ENCODE measurements at regions not wholly inside any gene's neighbourhood (a gene's known extent, or its start where the extent isn't known, plus 50 kb on each side); places are given as distances from the start of the nearest gene placed in this dataset.

- POLR2A ChIA-PET, result no interaction called here
- TF ChIP-seq ZNF324 (tag by site-specific recombination; IDR thresholded peaks at IDR 0.05), result no peak
- TF ChIP-seq SALL2 (tag by site-specific recombination; IDR thresholded peaks at IDR 0.05; ENCODE audit: borderline replicate concordance), result no peak
- no peak for TF ChIP-seq ZBTB21 (tag by site-specific recombination; IDR thresholded peaks at IDR 0.05)
- no peak for TF ChIP-seq ZNF792 (tag by site-specific recombination; IDR thresholded peaks at IDR 0.05)
- TF ChIP-seq RBAK (tag by site-specific recombination; IDR thresholded peaks at IDR 0.05), result no peak
- no peak for TF ChIP-seq ZNF24 (tag by site-specific recombination; IDR thresholded peaks at IDR 0.05)
- TF ChIP-seq ZFP3 (tag by site-specific recombination; IDR thresholded peaks at IDR 0.05; ENCODE audit: low read depth), result no peak
- no peak for TF ChIP-seq ZNF133 (tag by site-specific recombination; IDR thresholded peaks at IDR 0.05)
- H3K4me1 ChIP-seq (ENCODE audit: control insufficient read depth, insufficient read depth, low read length), result no peaks in the 10 kb centered on the region
- no peak overlapping the region for H3K27ac ChIP-seq (ENCODE audit: extremely low read depth, low read depth, low read length)
- no peaks in the 10 kb centered on the region for H3K36me3 ChIP-seq (ENCODE audit: control insufficient read depth in 2 of 2, insufficient read depth in 1 of 2, low read length in 2 of 2)
- H3K9me3 ChIP-seq (ENCODE audit: control insufficient read depth, insufficient read depth, low read depth, low read length), result no peaks in the 10 kb centered on the region
- CTCF ChIA-PET, result interaction anchor here (0.8 kb wide), 1 partner anchor 11 kb away, joined by 3 read pairs; no protein-coding TSS in a partner anchor
- H3K4me3 ChIP-seq (ENCODE audit: low read depth, low read length), result no peak overlapping the region
Measured at GRCh38 chr11:35879361-35879760, 64.5 kb upstream of the LDLRAD3 start.

- ChIA-PET CTCF (interaction anchor here (0.6 to 1.3 kb wide), 4 partner anchors 22 to 416 kb away, joined by 3 to 4 read pairs (median 4); no protein-coding TSS in a partner anchor), POLR2A (no interaction called here)
- no peaks in the 10 kb centered on the region for H3K9me3 ChIP-seq (ENCODE audit: control insufficient read depth, insufficient read depth, low read depth, low read length)
- H3K27ac ChIP-seq (ENCODE audit: extremely low read depth, low read depth, low read length), result no peak overlapping the region
- no peaks in the 10 kb centered on the region for H3K4me1 ChIP-seq (ENCODE audit: control insufficient read depth, insufficient read depth, low read length)
- no peak for TF ChIP-seq ZNF175 (tag by site-specific recombination; IDR thresholded peaks at IDR 0.05)
- no peak for TF ChIP-seq ZNF274 (IDR thresholded peaks at IDR 0.05; ENCODE audit: low read length)
- no peak for TF ChIP-seq ZNF274 (tag by site-specific recombination; IDR thresholded peaks at IDR 0.05; ENCODE audit: borderline replicate concordance)
- no peak for TF ChIP-seq ZNF785 (tag by site-specific recombination; IDR thresholded peaks at IDR 0.05)
- TF ChIP-seq ZNF23 (tag by site-specific recombination; IDR thresholded peaks at IDR 0.05; ENCODE audit: borderline replicate concordance), result no peak
- TF ChIP-seq ZNF266 (tag by site-specific recombination; IDR thresholded peaks at IDR 0.05; ENCODE audit: low read depth), result no peak
- no peak for TF ChIP-seq SETDB1 (IDR thresholded peaks at IDR 0.05; ENCODE audit: insufficient read length, low read length)
- no peak for TF ChIP-seq TSHZ1 (tag by site-specific recombination; IDR thresholded peaks at IDR 0.05; ENCODE audit: borderline replicate concordance)
- TF ChIP-seq REST (tag by site-specific recombination; IDR thresholded peaks at IDR 0.05), result no peak
- no peak for TF ChIP-seq ZSCAN16 (tag by site-specific recombination; IDR thresholded peaks at IDR 0.05)
- TF ChIP-seq ZNF221 (tag by site-specific recombination; IDR thresholded peaks at IDR 0.05; ENCODE audit: borderline replicate concordance), result no peak
- TF ChIP-seq ZNF48 (tag by site-specific recombination; IDR thresholded peaks at IDR 0.05), result no peak
- no peak for TF ChIP-seq ZBTB8A (tag by site-specific recombination; IDR thresholded peaks at IDR 0.05)
- TF ChIP-seq ZNF837 (tag by site-specific recombination; IDR thresholded peaks at IDR 0.05), result no peak
- no peak for TF ChIP-seq ZNF639 (tag by site-specific recombination; IDR thresholded peaks at IDR 0.05)
- H3K36me3 ChIP-seq (ENCODE audit: control insufficient read depth in 2 of 2, insufficient read depth in 1 of 2, low read length in 2 of 2), result no peaks in the 10 kb centered on the region
- H3K4me3 ChIP-seq (ENCODE audit: low read depth, low read length), result no peak overlapping the region
Measured at GRCh38 chr11:35886759-35887158, 57.1 kb upstream of the LDLRAD3 start.
